ENCODE measurements at regions not wholly inside any gene's neighbourhood (a gene's known extent, or its start where the extent isn't known, plus 50 kb on each side); places are given as distances from the start of the nearest gene placed in this dataset.

DNA sequence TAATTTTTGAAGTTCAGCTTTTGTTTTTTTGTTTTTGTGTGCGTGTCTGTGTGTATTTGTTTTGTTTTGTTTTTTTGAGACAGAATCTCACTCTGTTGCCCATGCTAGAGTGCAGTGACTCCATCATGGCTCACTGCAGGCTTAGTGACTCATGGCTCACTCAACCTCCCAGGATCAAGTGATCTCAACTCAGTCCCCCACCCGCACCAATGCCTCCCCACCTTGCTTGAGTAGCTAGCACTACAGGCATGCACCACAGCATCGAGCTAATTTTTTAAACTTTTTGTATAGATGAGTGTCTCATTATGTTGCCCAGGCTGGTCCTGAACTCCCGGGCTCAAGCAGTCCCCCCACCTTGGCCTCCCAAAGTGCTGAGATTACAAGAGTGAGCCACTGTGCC is 981.4 kb downstream of the BCL11B start:
- H3K27me3 ChIP-seq: no peaks in the 10 kb centered on the region
- H3K36me3 ChIP-seq: no peaks in the 10 kb centered on the region
- no peak overlapping the region for H3K4me3 ChIP-seq
- no peaks in the 10 kb centered on the region for H3K4me1 ChIP-seq
- DNase-seq (ENCODE audit: low spot score in 2 of 2): no peak
- no peaks in the 10 kb centered on the region for H3K9me3 ChIP-seq
- intact Hi-C loops (cut with DNase I; ENCODE audit: low total_unique reads): no loop called here
- no peak overlapping the region for H3K27ac ChIP-seq
- TF ChIP-seq, protein P1, sequence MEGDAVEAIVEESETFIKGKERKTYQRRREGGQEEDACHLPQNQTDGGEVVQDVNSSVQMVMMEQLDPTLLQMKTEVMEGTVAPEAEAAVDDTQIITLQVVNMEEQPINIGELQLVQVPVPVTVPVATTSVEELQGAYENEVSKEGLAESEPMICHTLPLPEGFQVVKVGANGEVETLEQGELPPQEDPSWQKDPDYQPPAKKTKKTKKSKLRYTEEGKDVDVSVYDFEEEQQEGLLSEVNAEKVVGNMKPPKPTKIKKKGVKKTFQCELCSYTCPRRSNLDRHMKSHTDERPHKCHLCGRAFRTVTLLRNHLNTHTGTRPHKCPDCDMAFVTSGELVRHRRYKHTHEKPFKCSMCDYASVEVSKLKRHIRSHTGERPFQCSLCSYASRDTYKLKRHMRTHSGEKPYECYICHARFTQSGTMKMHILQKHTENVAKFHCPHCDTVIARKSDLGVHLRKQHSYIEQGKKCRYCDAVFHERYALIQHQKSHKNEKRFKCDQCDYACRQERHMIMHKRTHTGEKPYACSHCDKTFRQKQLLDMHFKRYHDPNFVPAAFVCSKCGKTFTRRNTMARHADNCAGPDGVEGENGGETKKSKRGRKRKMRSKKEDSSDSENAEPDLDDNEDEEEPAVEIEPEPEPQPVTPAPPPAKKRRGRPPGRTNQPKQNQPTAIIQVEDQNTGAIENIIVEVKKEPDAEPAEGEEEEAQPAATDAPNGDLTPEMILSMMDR (IDR thresholded peaks at IDR 0.05): no peak
- TF ChIP-seq POLR2AphosphoS5 (IDR thresholded peaks at IDR 0.05) (no peak), POLR2A (IDR thresholded peaks at IDR 0.05) (no peak)

- no peaks in the 10 kb centered on the region for H3K4me1 ChIP-seq
- no peak for DNase-seq (ENCODE audit: low spot score in 2 of 2)
- no peaks in the 10 kb centered on the region for H3K27me3 ChIP-seq
- no peak overlapping the region for H3K4me3 ChIP-seq
- H3K27ac ChIP-seq: no peak overlapping the region
- no peaks in the 10 kb centered on the region for H3K9me3 ChIP-seq
- no peak for TF ChIP-seq POLR2AphosphoS5 (IDR thresholded peaks at IDR 0.05)
- intact Hi-C loops (cut with DNase I; ENCODE audit: low total_unique reads): no loop called here
- H3K36me3 ChIP-seq: no peaks in the 10 kb centered on the region
Observed at GRCh38 chr14:98292191-98292590, 979.8 kb downstream of the BCL11B start.

- H3K27ac ChIP-seq: no peak overlapping the region
- H3K27me3 ChIP-seq: no peaks in the 10 kb centered on the region
- H3K9me3 ChIP-seq: no peaks in the 10 kb centered on the region
- peak in 1 of 2 donors; percentile 65 for DNase-seq (ENCODE audit: low spot score in 2 of 2)
- no peaks in the 10 kb centered on the region for H3K36me3 ChIP-seq
- H3K4me3 ChIP-seq: no peak overlapping the region
- TF ChIP-seq POLR2AphosphoS5 (IDR thresholded peaks at IDR 0.05): no peak
- TF ChIP-seq, protein P1 (IDR thresholded peaks at IDR 0.05): no peak
- no peak for TF ChIP-seq POLR2A (IDR thresholded peaks at IDR 0.05)
- intact Hi-C loops (cut with DNase I; ENCODE audit: low total_unique reads): no loop called here
- no peaks in the 10 kb centered on the region for H3K4me1 ChIP-seq
Observed at GRCh38 chr14:98293576-98293975, 978.4 kb downstream of the BCL11B start.

GRCh38 chr14:98296895-98297294 is 975.1 kb downstream of the BCL11B start:
- intact Hi-C loops (cut with DNase I; ENCODE audit: low total_unique reads): no loop called here
- TF ChIP-seq POLR2A (IDR thresholded peaks at IDR 0.05) (no peak), POLR2AphosphoS5 (IDR thresholded peaks at IDR 0.05) (no peak)
- TF ChIP-seq, protein P1 (IDR thresholded peaks at IDR 0.05): no peak

GRCh38 chr14:98297567-98297966 is 974.4 kb downstream of the BCL11B start:
- intact Hi-C loops (cut with DNase I; ENCODE audit: low total_unique reads): no loop called here
- H3K9me3 ChIP-seq: no peaks in the 10 kb centered on the region
- no peak for DNase-seq (ENCODE audit: low spot score in 2 of 2)
- H3K27ac ChIP-seq: no peak overlapping the region
- no peaks in the 10 kb centered on the region for H3K27me3 ChIP-seq
- H3K4me1 ChIP-seq: no peaks in the 10 kb centered on the region
- no peaks in the 10 kb centered on the region for H3K36me3 ChIP-seq
- no peak overlapping the region for H3K4me3 ChIP-seq
- TF ChIP-seq POLR2A (IDR thresholded peaks at IDR 0.05): no peak
- TF ChIP-seq POLR2AphosphoS5 (IDR thresholded peaks at IDR 0.05): no peak
- TF ChIP-seq, protein P1 (IDR thresholded peaks at IDR 0.05): no peak

More at GRCh38 chr14:98296895-98297294, 975.1 kb downstream of the BCL11B start:
- no peak for DNase-seq (ENCODE audit: low spot score in 2 of 2)
- H3K27ac ChIP-seq: no peak overlapping the region
- no peaks in the 10 kb centered on the region for H3K27me3 ChIP-seq
- no peaks in the 10 kb centered on the region for H3K9me3 ChIP-seq
- H3K4me1 ChIP-seq: no peaks in the 10 kb centered on the region
- H3K36me3 ChIP-seq: no peaks in the 10 kb centered on the region
- no peak overlapping the region for H3K4me3 ChIP-seq

Data from breast epithelium (tissue), 4 donors.